DLD1 (cell line): ENCODE measurements at regions not wholly inside any gene's neighbourhood (a gene's known extent, or its start where the extent isn't known, plus 50 kb on each side); places are given as distances from the start of the nearest gene placed in this dataset.
"Not testable (repeated sequence)": the region's sequence is repeated elsewhere in the genome, so short reads cannot be mapped to it uniquely, and the experiment has no call there.

Experiments
- in situ Hi-C: cut with HindIII; loops from 2 replicates; pipeline ENCODE4 v1.10.0; 2017; ENCODE audit warnings: low sequenced_read_pairs

DNA sequence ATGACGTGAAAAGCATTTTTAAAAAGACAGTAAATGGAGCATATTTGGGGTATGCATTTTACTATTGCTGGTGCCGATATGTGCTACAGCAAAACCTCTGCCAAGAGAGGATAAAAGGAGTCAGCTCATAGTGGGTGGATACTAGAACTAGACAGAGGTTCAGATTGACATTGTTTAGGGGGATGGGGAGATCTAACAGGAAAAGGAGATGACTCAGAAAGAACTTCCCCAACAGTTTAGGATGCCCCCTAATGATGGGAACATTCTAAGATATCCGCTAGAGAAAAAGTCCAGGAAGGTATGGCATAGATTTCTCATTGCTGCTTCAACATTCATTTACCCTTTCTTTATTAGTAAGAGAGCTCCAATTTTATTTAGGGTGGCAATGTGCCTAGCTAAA lies 110.5 kb upstream of the CLEC14A start:
- in situ Hi-C loops: no loop called here

DNA sequence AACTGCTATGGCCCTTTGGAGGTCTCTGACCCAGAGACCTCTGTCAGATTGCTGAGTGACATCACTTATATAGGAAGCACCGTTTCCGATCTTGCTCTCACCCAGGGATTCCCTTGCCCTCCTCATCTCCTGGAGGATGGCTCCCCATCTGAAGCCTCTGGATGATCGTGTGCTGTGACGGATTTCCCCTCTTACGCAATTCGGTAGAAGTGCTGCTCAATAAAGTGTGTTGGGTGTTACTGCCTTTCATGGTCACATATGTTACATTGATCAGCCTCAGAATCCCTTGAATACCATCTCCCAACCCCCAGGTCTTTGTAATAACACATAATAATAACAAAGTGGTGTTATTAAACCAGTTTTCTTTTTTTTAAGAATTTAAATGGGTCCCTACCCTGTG lies 107.3 kb upstream of the CLEC14A start:
- in situ Hi-C loops: no loop called here

DNA sequence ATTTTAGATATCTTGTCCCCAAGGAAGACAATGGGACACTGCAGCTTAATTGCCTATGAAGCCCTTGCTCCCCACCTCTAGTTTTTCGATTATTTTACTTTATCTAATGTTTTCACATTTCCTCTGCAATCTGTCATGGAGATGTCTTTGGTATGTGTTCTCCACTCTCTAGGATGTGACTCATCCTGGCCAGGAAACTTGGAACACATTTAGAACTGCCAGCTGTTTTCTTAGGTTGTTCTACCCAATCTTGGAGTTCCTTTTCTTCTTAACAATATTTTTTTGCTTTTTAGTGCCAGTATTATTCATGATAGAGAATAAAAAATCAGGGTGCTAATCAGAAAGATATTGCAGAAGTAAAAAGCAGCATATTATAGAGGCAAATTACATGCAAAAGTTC lies 101.7 kb upstream of the CLEC14A start:
- in situ Hi-C loops: no loop called here

DNA sequence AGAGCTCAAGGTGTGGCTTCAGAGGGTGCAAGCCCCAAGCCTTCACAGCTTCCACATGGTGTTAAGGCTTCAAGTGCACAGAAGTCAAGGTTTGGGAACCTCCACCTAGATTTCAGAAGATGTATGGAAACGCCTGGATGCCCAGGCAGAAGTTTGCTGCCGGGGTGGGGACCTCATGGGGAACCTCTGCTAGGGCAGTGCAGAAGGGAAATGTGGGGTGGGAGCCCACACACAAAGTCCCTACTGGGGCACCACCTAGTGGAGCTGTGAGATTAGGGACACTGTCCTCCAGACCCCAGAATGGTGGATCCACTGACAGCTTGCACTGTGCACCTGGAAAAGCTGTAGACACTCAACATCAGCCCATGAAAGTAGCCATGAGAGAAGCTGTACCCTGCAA lies 99.6 kb upstream of the CLEC14A start:
- in situ Hi-C loops: not testable (repeated sequence)

DNA sequence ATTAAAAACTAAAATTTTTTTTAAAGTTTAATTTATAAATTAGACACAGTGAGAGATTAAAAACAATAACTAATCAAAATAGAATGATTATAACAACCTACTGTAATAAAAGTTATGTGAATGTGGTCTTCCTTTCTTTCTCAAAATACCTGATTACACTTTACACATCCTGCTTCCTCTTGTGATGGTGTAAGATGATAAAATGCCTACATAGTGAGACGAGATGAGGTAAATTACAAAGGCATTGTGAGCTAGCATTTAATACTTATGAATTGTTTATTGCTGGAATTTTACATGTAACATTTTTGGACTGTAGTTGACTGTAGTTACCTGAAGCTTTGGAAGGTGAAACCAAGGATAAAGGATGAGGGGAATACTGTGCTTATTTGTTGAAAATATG lies 94.2 kb upstream of the CLEC14A start:
- in situ Hi-C loops: no loop called here

GRCh38 chr14:38342803-38343202 lies 86.9 kb upstream of the CLEC14A start:
- in situ Hi-C loops: no loop called here

DNA sequence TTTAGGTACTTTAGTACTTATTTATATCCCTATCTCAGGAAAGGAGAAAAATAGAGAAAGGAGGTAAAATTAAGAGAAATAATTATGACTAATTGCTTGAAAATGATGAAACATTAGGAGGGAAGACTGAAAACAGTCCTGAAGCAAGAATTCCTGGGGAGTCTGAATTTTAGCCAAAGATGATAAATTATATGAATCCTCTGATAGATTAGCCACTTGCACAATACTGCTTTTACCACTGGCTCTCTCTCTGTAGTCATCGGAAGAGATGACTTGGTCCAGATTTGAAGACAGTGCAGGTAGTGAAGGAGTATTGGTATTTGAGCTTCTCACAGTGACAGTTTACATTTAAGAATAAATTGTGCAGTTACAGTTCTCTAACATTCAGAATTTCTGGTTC lies 83.8 kb upstream of the CLEC14A start:
- in situ Hi-C loops: no loop called here

GRCh38 chr14:38336298-38336697 lies 80.4 kb upstream of the CLEC14A start:
- in situ Hi-C loops: no loop called here

- in situ Hi-C loops: no loop called here
These were observed 74.4 kb upstream of the CLEC14A start for GRCh38 chr14:38330275-38330674.

DNA sequence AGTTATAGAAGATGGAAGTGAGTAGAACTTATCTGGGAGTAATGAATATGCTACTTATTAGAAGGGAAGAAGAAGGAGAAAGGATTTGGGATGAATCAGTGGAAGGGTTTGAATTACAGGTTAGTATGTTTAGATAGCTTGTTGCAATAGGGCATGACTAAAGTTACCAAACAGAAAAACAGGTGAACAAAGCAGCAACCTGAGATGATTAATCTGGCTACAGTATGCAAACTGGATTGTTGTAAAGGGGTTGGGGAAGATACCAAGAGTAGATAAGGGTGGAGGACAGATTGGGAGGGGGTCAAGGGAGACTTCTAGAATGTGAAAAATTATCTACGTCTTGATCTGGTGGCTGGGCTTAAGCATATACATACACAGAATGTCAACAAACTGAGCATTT lies 73.4 kb upstream of the CLEC14A start:
- in situ Hi-C loops: no loop called here

DNA sequence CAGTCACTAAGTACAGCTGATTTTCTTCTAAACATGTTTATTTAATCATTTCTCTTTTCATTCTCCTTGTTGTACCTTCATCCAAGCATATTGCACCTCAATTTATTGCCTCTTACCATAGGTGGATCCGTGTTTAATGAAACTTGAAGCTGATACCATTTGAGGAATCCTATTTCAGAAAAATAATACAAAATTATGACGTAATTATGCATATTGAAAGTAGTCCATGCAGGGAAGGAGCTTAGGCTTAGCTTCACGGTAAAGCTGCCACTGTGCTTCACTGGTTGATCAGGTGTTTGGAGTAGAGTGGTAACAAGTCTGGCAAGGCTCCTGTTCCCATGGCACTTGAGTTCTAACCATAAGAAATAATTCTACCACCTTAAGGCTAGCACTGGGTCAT lies 61.0 kb upstream of the CLEC14A start:
- in situ Hi-C loops: no loop called here

DNA sequence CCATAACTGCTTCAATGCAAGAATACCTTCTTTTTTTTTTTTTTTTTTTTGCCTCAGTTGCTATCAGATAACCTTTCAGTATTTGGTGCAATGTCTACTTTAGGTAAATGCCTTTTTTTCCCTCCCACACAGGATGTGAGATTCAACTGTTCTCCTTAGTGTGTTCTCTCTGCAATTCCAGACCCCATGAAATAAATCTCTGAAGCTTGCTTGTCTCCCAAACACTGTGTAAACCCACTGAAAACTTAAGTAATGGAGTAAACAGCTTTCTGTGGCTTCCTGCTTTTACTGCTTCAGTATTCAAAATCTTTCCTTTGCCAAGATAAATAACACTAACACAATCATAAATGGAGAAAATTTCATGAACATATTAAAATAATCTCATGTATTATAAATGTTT lies 55.8 kb upstream of the CLEC14A start:
- in situ Hi-C loops: no loop called here

DNA sequence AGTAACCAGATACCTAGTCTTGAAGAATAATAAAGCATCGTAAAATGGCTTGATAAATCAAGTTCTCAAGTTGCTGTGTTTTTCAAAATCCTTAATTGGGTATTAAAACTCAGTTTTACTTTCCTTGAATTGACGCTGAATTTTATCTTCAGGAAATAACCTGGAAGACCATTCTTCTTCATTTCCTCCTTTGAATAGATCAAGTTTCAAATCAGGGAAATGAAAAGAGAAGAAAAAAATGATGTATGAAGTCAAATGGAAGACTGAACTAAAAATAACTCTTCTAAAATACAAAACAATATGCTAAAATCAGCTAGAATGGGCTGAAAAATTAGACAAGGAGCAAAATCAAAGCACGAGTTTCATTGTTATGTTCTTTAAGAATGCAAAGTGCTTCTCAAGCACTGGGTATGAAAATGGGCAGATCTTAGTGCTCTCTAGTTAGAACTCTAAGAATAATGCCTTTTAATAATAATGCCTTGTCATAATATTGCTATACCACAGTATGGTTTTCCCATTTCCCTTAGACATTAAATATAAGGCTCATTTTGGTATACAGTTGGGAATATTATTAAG lies 54.6 kb upstream of the CLEC14A start:
- in situ Hi-C loops: no loop called here

DNA sequence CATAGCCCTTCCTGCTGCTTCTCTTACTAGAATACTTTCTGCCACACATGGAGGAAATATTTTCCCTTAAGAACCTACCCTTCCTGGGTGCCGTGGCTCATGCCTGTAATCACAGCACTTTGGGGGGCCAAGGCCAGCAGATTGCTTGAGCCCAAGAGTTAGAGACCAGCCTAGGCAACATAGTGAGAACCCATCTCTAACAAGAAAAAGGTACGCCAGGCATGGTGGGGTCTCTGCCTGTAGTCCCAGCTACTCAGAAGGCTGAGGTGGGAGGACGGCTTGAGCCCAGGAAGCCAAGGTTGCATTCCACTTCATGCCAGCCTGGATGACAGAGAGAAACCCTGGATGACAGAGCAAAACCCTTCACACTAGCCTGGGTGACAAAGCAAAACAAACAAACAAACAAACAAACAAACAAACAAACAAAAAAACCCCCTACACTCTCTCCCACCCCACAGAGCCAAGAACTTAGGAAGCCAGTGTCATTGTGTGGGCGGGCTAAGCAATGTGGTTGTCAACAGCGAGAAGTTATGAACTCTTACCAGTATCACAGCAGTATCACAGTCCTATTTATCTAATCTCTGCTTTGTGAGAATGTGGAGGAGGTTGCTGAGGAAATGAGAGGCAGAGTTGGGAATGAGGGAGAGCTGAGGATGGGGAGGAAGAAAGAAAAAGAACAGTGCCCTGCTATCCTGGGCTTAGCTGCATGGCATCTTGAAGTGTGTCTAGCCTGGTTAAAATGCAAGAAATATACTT lies 53.8 kb upstream of the CLEC14A start:
- in situ Hi-C loops: no loop called here
